ENCODE measurements at regions not wholly inside any gene's neighbourhood (a gene's known extent, or its start where the extent isn't known, plus 50 kb on each side); places are given as distances from the start of the nearest gene placed in this dataset.

DNA sequence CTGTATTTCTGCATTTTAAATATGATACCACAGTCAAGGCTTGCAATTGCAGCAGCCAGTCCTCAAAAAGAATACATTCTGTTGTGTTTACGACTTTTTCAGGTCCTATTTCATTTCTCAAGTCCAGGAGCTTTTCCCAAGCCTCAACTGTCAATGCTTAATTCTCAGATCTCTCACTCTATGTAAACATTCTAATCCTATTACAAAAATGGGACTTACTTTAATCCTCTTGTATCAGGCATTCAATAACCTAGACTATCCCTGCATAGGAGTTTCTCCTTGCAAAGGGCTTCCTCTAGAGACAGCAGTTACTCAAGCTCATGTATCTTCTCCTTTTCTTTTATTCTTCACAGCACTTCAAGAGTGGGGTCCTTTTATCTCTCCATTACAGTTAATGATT, 1293.0 kb downstream of the GRIK2 start:
- Histone ChIP-seq H3K4me3 (ENCODE audit: low read length) (no peak overlapping the region), H3K27me3 (ENCODE audit: insufficient read depth, low read length, poor library complexity, severe bottlenecking) (no peaks in the 10 kb centered on the region), H3K27ac (ENCODE audit: low read depth, low read length) (no peak overlapping the region), H3K9me3 (ENCODE audit: low read length) (no peaks in the 10 kb centered on the region), H3K36me3 (ENCODE audit: insufficient read depth, low read length) (no peaks in the 10 kb centered on the region), H3K4me1 (ENCODE audit: insufficient read depth, low read length) (no peaks in the 10 kb centered on the region)
- ChIA-PET CTCF (no interaction called here), POLR2A (no interaction called here)
- DNase-seq: no peak
- no peak overlapping the region for H3K4me3 Mint-ChIP-seq
- peaks cover 0 to 11% (median 5%) of the 10 kb centered on the region in 5 donors for H3K9me3 Mint-ChIP-seq
- no peaks in the 10 kb centered on the region for H3K4me1 Mint-ChIP-seq
- no peak overlapping the region for H3K27ac Mint-ChIP-seq
- H3K36me3 Mint-ChIP-seq: no peaks in the 10 kb centered on the region
- H3K27me3 Mint-ChIP-seq: no peaks in the 10 kb centered on the region

DNA sequence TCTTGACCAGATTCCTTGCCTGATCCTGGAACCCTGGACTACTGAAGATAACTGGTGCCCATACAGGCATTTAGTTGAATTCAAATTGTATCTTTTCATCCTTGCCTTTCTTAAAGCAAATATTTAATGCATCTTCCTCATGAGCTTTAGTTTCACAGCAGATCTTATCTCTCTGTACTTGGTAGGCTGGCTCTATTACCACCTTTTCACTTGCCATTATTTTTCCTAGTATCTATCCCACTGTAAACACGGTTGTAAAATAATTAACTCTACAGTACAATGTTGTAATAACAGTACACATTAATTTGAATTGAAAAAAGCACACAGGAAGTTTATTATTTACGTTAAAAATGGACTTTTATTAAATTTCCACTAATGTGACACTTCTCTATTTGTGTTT, 1286.9 kb downstream of the GRIK2 start:
- no peaks in the 10 kb centered on the region for H3K36me3 ChIP-seq (ENCODE audit: insufficient read depth, low read length)
- H3K4me3 ChIP-seq (ENCODE audit: low read length): no peak overlapping the region
- H3K27me3 ChIP-seq (ENCODE audit: insufficient read depth, low read length, poor library complexity, severe bottlenecking): no peaks in the 10 kb centered on the region
- no peaks in the 10 kb centered on the region for H3K27me3 Mint-ChIP-seq
- no peak for DNase-seq
- H3K4me3 Mint-ChIP-seq: no peak overlapping the region
- H3K4me1 ChIP-seq (ENCODE audit: insufficient read depth, low read length): no peaks in the 10 kb centered on the region
- H3K9me3 Mint-ChIP-seq: peaks cover 0 to 9% (median 3%) of the 10 kb centered on the region in 5 donors
- no peak overlapping the region for H3K27ac ChIP-seq (ENCODE audit: low read depth, low read length)
- no peaks in the 10 kb centered on the region for H3K9me3 ChIP-seq (ENCODE audit: low read length)
- CTCF ChIA-PET: no interaction called here
- H3K4me1 Mint-ChIP-seq: no peaks in the 10 kb centered on the region
- POLR2A ChIA-PET: no interaction called here
- no peak overlapping the region for H3K27ac Mint-ChIP-seq
- H3K36me3 Mint-ChIP-seq: no peaks in the 10 kb centered on the region

DNA sequence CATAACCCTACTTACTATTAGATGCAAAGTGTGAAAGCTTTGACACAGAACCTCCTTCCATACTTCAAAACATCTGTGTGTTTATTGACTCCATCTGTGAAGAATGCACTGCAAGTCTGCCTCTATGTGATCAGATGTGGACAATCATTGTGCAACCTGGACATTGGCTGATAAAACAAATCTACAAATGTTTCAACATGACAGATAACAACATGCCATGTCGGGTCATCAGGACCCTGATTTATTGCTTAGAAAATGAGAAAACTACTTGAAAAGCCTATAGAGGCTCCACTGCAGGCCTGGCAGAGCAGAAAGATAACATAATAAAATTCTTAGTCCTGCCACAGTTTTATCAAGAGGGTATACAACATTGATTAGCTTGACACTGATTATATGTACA, 1286.4 kb downstream of the GRIK2 start:
- no peak overlapping the region for H3K27ac Mint-ChIP-seq
- POLR2A ChIA-PET: no interaction called here
- no peak for DNase-seq
- H3K36me3 ChIP-seq (ENCODE audit: insufficient read depth, low read length): no peaks in the 10 kb centered on the region
- no peaks in the 10 kb centered on the region for H3K27me3 ChIP-seq (ENCODE audit: insufficient read depth, low read length, poor library complexity, severe bottlenecking)
- no peaks in the 10 kb centered on the region for H3K36me3 Mint-ChIP-seq
- H3K27me3 Mint-ChIP-seq: no peaks in the 10 kb centered on the region
- H3K4me1 Mint-ChIP-seq: no peaks in the 10 kb centered on the region
- no peaks in the 10 kb centered on the region for H3K9me3 ChIP-seq (ENCODE audit: low read length)
- peaks cover 0 to 10% (median 1%) of the 10 kb centered on the region in 5 donors for H3K9me3 Mint-ChIP-seq
- no peak overlapping the region for H3K4me3 Mint-ChIP-seq
- no peak overlapping the region for H3K27ac ChIP-seq (ENCODE audit: low read depth, low read length)
- CTCF ChIA-PET: no interaction called here
- no peak overlapping the region for H3K4me3 ChIP-seq (ENCODE audit: low read length)
- H3K4me1 ChIP-seq (ENCODE audit: insufficient read depth, low read length): no peaks in the 10 kb centered on the region

DNA sequence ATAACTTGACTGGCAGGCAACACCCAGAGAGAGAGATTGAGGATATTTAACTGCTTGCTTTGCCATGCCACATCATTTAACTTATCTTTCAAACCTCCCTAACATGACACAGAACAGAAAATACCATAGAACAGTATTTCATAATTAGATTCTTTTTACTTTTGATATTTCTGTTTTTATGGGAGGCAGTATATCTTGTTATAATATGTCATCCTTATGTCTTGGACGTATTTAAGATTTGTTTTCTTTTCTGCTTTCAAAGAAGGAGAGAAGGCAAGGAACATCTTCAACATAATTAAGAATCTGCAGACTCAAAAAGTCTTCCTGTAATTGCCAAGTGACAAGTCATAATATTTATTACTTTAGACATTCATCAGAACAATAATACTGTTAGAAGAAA, 1283.7 kb downstream of the GRIK2 start:
- Histone ChIP-seq H3K36me3 (ENCODE audit: insufficient read depth, low read length) (no peaks in the 10 kb centered on the region), H3K27me3 (ENCODE audit: insufficient read depth, low read length, poor library complexity, severe bottlenecking) (no peaks in the 10 kb centered on the region), H3K4me3 (ENCODE audit: low read length) (no peak overlapping the region), H3K4me1 (ENCODE audit: insufficient read depth, low read length) (no peaks in the 10 kb centered on the region), H3K9me3 (ENCODE audit: low read length) (no peaks in the 10 kb centered on the region), H3K27ac (ENCODE audit: low read depth, low read length) (no peak overlapping the region)
- ChIA-PET POLR2A (no interaction called here), CTCF (no interaction called here)
- H3K36me3 Mint-ChIP-seq: no peaks in the 10 kb centered on the region
- H3K9me3 Mint-ChIP-seq: peaks cover 0 to 9% (median 1%) of the 10 kb centered on the region in 5 donors
- no peak for DNase-seq
- no peak overlapping the region for H3K27ac Mint-ChIP-seq
- H3K4me3 Mint-ChIP-seq: no peak overlapping the region
- H3K27me3 Mint-ChIP-seq: no peaks in the 10 kb centered on the region
- H3K4me1 Mint-ChIP-seq: no peaks in the 10 kb centered on the region

DNA sequence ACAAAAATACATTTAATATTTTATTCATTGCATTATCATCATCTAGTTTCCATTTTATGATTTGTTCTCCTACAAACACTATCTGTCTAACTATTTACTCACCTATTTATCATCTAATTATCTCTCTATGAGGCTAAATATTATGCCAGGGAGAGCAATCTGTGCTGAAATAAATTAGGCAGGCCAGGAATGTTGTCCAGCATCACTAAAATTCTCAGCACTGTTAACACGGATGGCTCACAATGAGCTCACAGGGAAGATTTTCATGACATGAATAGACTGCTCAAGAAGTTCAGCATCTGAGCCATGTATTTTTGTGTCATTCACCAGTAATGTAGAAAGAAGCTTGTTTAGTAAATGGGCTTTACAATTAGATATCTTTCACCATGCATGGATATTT, 1277.2 kb downstream of the GRIK2 start:
- CTCF ChIA-PET: interaction anchor here (1.9 kb wide), 1 partner anchor 24 kb away, joined by 4 read pairs; no protein-coding TSS in a partner anchor
- POLR2A ChIA-PET: no interaction called here
- DNase-seq: no peak
- H3K9me3 ChIP-seq (ENCODE audit: low read length): no peaks in the 10 kb centered on the region
- Mint-ChIP-seq H3K9me3 (peaks cover 0 to 13% (median 0%) of the 10 kb centered on the region in 5 donors), H3K4me1 (no peaks in the 10 kb centered on the region), H3K36me3 (no peaks in the 10 kb centered on the region), H3K4me3 (no peak overlapping the region), H3K27me3 (no peaks in the 10 kb centered on the region), H3K27ac (no peak overlapping the region)
- H3K36me3 ChIP-seq (ENCODE audit: insufficient read depth, low read length): no peaks in the 10 kb centered on the region
- H3K27me3 ChIP-seq (ENCODE audit: insufficient read depth, low read length, poor library complexity, severe bottlenecking): no peaks in the 10 kb centered on the region
- no peak overlapping the region for H3K27ac ChIP-seq (ENCODE audit: low read depth, low read length)
- H3K4me1 ChIP-seq (ENCODE audit: insufficient read depth, low read length): no peaks in the 10 kb centered on the region
- no peak overlapping the region for H3K4me3 ChIP-seq (ENCODE audit: low read length)

DNA sequence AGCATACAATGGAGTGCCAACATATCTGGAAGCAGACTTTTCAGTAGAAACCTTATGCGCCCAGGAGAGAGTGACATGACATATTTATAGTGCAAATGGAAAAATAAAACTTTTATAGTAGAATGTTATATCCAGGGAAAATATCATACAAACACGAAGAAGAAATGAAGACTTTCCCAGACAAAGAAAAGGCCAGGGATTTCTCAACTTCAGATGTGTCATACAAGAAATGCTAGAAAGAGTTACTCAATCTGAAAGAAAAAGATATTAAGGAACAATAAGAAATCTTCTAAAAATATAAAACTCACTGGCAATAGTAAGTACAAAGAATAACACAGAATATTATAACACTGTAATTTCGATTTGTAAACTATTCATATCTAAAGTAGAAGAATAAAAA, 1269.3 kb downstream of the GRIK2 start:
- H3K4me3 ChIP-seq (ENCODE audit: low read length): no peak overlapping the region
- H3K27me3 ChIP-seq (ENCODE audit: insufficient read depth, low read length, poor library complexity, severe bottlenecking): no peaks in the 10 kb centered on the region
- no peak overlapping the region for H3K27ac Mint-ChIP-seq
- H3K27me3 Mint-ChIP-seq: no peaks in the 10 kb centered on the region
- H3K4me1 ChIP-seq (ENCODE audit: insufficient read depth, low read length): no peaks in the 10 kb centered on the region
- no peak for DNase-seq
- peaks cover 0 to 11% (median 3%) of the 10 kb centered on the region in 5 donors for H3K9me3 Mint-ChIP-seq
- H3K36me3 Mint-ChIP-seq: no peaks in the 10 kb centered on the region
- H3K9me3 ChIP-seq (ENCODE audit: low read length): no peaks in the 10 kb centered on the region
- no peaks in the 10 kb centered on the region for H3K4me1 Mint-ChIP-seq
- H3K36me3 ChIP-seq (ENCODE audit: insufficient read depth, low read length): no peaks in the 10 kb centered on the region
- H3K27ac ChIP-seq (ENCODE audit: low read depth, low read length): no peak overlapping the region
- no peak overlapping the region for H3K4me3 Mint-ChIP-seq
- POLR2A ChIA-PET: no interaction called here
- CTCF ChIA-PET: no interaction called here

DNA sequence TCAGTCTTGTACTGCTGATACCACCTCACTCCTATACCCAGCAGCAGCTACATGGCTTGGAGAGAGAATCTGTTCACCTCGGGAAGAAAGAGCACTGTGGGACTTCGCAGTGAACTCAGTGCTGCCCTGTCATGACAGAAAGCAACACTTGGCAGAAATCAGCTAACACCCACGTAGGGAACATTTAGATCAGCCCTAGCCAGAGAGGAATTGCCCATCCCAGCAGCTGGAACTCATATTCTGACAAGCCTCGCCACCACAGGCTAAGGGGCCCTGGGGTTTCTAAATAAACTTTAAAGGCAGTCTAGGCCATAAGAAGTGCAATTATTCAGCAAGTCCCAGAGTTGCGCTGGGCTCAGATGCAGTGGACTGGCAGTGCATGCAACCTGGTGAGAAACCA, 1266.8 kb downstream of the GRIK2 start:
- Histone ChIP-seq H3K4me1 (ENCODE audit: insufficient read depth, low read length) (no peaks in the 10 kb centered on the region), H3K9me3 (ENCODE audit: low read length) (no peaks in the 10 kb centered on the region), H3K27ac (ENCODE audit: low read depth, low read length) (no peak overlapping the region), H3K27me3 (ENCODE audit: insufficient read depth, low read length, poor library complexity, severe bottlenecking) (no peaks in the 10 kb centered on the region), H3K36me3 (ENCODE audit: insufficient read depth, low read length) (no peaks in the 10 kb centered on the region), H3K4me3 (ENCODE audit: low read length) (no peak overlapping the region)
- no peaks in the 10 kb centered on the region for H3K4me1 Mint-ChIP-seq
- DNase-seq: no peak
- H3K4me3 Mint-ChIP-seq: no peak overlapping the region
- POLR2A ChIA-PET: no interaction called here
- H3K27me3 Mint-ChIP-seq: no peaks in the 10 kb centered on the region
- CTCF ChIA-PET: no interaction called here
- no peaks in the 10 kb centered on the region for H3K36me3 Mint-ChIP-seq
- peaks cover 0 to 20% (median 5%) of the 10 kb centered on the region in 5 donors for H3K9me3 Mint-ChIP-seq
- no peak overlapping the region for H3K27ac Mint-ChIP-seq

DNA sequence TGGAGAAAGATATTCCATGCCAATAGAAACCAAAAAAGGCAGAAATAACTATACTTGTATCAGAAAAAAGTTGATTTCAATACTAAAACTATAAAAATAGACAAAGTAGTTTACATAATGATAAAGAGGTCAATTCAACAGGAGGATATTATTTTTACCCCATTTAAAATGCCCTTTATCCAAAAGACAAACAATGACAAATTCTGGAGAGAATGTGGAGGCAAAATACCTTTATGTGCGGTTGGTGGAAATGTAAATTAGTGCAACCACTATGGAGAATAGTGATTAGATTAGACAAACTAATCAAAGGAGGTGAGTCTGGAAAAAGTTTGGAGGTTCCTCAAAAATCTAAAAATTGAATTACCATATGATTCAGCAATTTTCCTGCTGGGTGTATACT, 1262.3 kb downstream of the GRIK2 start:
- no peaks in the 10 kb centered on the region for H3K36me3 ChIP-seq (ENCODE audit: insufficient read depth, low read length)
- H3K4me1 ChIP-seq (ENCODE audit: insufficient read depth, low read length): no peaks in the 10 kb centered on the region
- Mint-ChIP-seq H3K36me3 (no peaks in the 10 kb centered on the region), H3K4me1 (no peaks in the 10 kb centered on the region), H3K27ac (no peak overlapping the region), H3K9me3 (peaks cover 0 to 20% (median 5%) of the 10 kb centered on the region in 5 donors), H3K27me3 (no peaks in the 10 kb centered on the region), H3K4me3 (no peak overlapping the region)
- H3K4me3 ChIP-seq (ENCODE audit: low read length): no peak overlapping the region
- no peak overlapping the region for H3K27ac ChIP-seq (ENCODE audit: low read depth, low read length)
- CTCF ChIA-PET: no interaction called here
- no peaks in the 10 kb centered on the region for H3K27me3 ChIP-seq (ENCODE audit: insufficient read depth, low read length, poor library complexity, severe bottlenecking)
- no peak for DNase-seq
- no peaks in the 10 kb centered on the region for H3K9me3 ChIP-seq (ENCODE audit: low read length)
- POLR2A ChIA-PET: no interaction called here

DNA sequence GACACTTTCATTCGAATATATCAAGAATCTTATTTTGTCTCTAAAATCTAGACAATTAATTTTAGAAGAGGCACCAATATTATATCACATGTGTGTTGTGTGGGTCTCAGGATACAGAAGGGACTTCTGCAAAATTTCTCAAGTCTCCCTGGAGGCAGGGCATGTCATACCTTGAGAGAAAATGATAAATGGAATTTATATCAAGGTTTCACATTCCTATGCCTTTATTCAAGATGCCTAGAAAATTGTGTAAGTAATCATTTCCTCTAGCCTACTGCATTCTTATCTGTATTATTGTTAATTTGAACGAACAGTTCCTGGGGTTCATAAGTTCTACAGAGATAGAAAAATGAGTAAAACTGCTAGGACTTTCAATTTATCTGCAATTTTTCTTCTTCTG, 1247.9 kb downstream of the GRIK2 start:
- Histone ChIP-seq H3K27me3 (ENCODE audit: insufficient read depth, low read length, poor library complexity, severe bottlenecking) (no peaks in the 10 kb centered on the region), H3K36me3 (ENCODE audit: insufficient read depth, low read length) (no peaks in the 10 kb centered on the region), H3K4me3 (ENCODE audit: low read length) (no peak overlapping the region), H3K4me1 (ENCODE audit: insufficient read depth, low read length) (no peaks in the 10 kb centered on the region), H3K27ac (ENCODE audit: low read depth, low read length) (no peak overlapping the region), H3K9me3 (ENCODE audit: low read length) (no peaks in the 10 kb centered on the region)
- ChIA-PET POLR2A (no interaction called here), CTCF (no interaction called here)
- no peaks in the 10 kb centered on the region for H3K36me3 Mint-ChIP-seq
- DNase-seq: no peak
- peaks cover 2 to 29% (median 11%) of the 10 kb centered on the region in 5 donors for H3K9me3 Mint-ChIP-seq
- H3K27ac Mint-ChIP-seq: no peak overlapping the region
- no peaks in the 10 kb centered on the region for H3K4me1 Mint-ChIP-seq
- no peaks in the 10 kb centered on the region for H3K27me3 Mint-ChIP-seq
- no peak overlapping the region for H3K4me3 Mint-ChIP-seq
